ENCODE measurements at regions not wholly inside any gene's neighbourhood (a gene's known extent, or its start where the extent isn't known, plus 50 kb on each side); places are given as distances from the start of the nearest gene placed in this dataset.

DNA sequence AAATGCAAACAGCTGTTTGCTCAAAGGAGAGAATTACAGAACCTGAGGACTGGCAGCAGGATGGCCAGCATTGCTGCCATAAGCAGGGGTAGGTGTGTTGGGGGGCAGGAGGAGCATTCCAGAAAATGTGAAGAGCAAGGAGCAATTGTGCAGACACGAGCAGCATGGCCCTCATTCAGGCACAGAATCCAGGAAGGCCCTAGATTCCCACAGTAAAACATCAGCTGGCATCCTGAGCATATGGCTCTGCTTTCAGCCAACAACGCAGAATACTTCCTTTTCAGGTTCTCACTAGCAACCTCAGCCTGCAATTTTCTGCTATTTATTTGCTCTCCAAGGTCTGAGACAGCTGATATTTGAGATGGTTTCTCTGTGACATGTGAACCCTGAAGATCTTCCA, 243.4 kb upstream of the POU3F2 start:
- no peak overlapping the region for H2BK120ac ChIP-seq (replicated peaks; ENCODE audit: low read depth, low read length)
- H3K36me3 ChIP-seq (ENCODE audit: control insufficient read depth in 2 of 4, insufficient read depth in 4 of 4, low read length in 3 of 4), result no peaks in the 10 kb centered on the region
- no peak overlapping the region for H4K5ac ChIP-seq (ENCODE audit: insufficient read length, low read depth, low read length)
- no peak overlapping the region for H2AK5ac ChIP-seq (ENCODE audit: low read depth, low read length)
- POLR2A ChIA-PET (ENCODE audit: partially characterized antibody), result no interaction called here
- H4K8ac ChIP-seq (ENCODE audit: extremely low read depth, insufficient read depth, low read length), result no peak overlapping the region
- H3K79me2 ChIP-seq (ENCODE audit: control insufficient read depth in 1 of 2, insufficient read depth in 2 of 2, low read length in 2 of 2), result no peaks in the 10 kb centered on the region
- peak overlapping the region; percentile 5; the same call in 1 of the 2 replicates for H2BK15ac ChIP-seq (ENCODE audit: low read length)
- CTCF ChIA-PET (ENCODE audit: partially characterized antibody), result interaction anchor here (1.5 kb wide), 1 partner anchor 183 kb away, joined by 3 read pairs; no protein-coding TSS in a partner anchor
- no peak overlapping the region for H3K4ac ChIP-seq (replicated peaks; ENCODE audit: insufficient read length, low read depth, low read length)
- H3K4me1 ChIP-seq (replicated peaks in 1 of 4; ENCODE audit: control insufficient read depth in 3 of 4, insufficient read depth in 4 of 4, low read length in 3 of 4), result peaks cover 0 to 2% (median 0%) of the 10 kb centered on the region in 4 experiments; a peak in 1 of 7 replicates
- H3K27me3 ChIP-seq (replicated peaks in 1 of 4; ENCODE audit: control insufficient read depth in 3 of 4, extremely low read depth in 1 of 4, insufficient read depth in 3 of 4, low read length in 3 of 4), result no peaks in the 10 kb centered on the region
- H3K79me1 ChIP-seq (ENCODE audit: low read depth, low read length), result no peaks in the 10 kb centered on the region
- H3K23me2 ChIP-seq (ENCODE audit: low read depth, low read length), result no peaks in the 10 kb centered on the region
- 89% methylated on average over 2 of the region's 2 CpGs; no CpG with 5 or more reads in 1 of the 2 experiments for WGBS, 2 experiments (ENCODE audit: extremely low coverage in 1 of 2, insufficient coverage in 1 of 2, insufficient read length in 1 of 2, insufficient replicate concordance in 2 of 2, low coverage in 1 of 2, low lambda C conversion rate in 2 of 2, missing lambda C conversion rate in 1 of 2)
- no peak overlapping the region for H2BK12ac ChIP-seq (ENCODE audit: low read depth, low read length)
- H3K4me3 ChIP-seq (ENCODE audit: extremely low read depth in 1 of 4, insufficient read depth in 2 of 4, low read depth in 3 of 4, low read length in 4 of 4), result no peak overlapping the region
- H3K23ac ChIP-seq (ENCODE audit: insufficient read length), result no peak overlapping the region
- no peak overlapping the region for H3K27ac ChIP-seq (ENCODE audit: low read depth, low read length)
- H3K9me3 ChIP-seq (ENCODE audit: insufficient read depth in 2 of 2, low read depth in 1 of 2, low read length in 1 of 2), result no peaks in the 10 kb centered on the region
- H3K56ac ChIP-seq (replicated peaks; ENCODE audit: insufficient read length, low read depth, low read length), result no peak overlapping the region
- no peaks in the 10 kb centered on the region for H4K20me1 ChIP-seq (replicated peaks in 1 of 2; ENCODE audit: control insufficient read depth in 1 of 2, insufficient read depth in 2 of 2, low read length in 2 of 2)
- H2AFZ ChIP-seq (ENCODE audit: low read length), result no peak overlapping the region
- H2BK20ac ChIP-seq (ENCODE audit: low read length), result no peak overlapping the region
- TF ChIP-seq BRCA1 (IDR thresholded peaks at IDR 0.05; ENCODE audit: low read depth, low read length) (no peak), CEBPB (IDR thresholded peaks at IDR 0.05; ENCODE audit: low read depth, low read length) (no peak)
- H3K14ac ChIP-seq (ENCODE audit: insufficient read length), result no peak overlapping the region
- no peak overlapping the region for H4K91ac ChIP-seq (replicated peaks; ENCODE audit: insufficient read length, low read length)
- no peak overlapping the region for H3K18ac ChIP-seq (ENCODE audit: extremely low read depth, low read length)
- H3K4me2 ChIP-seq (ENCODE audit: insufficient read depth in 1 of 2, low read depth in 2 of 2, low read length in 2 of 2), result no peak overlapping the region
- H3K9ac ChIP-seq (replicated peaks in 1 of 4; ENCODE audit: extremely low read depth in 1 of 4, low read depth in 3 of 4, low read length in 3 of 4), result no peak overlapping the region
- DNase-seq (ENCODE audit: low read depth in 1 of 2, low spot score in 2 of 2) (no peak), FAIRE-seq (no peak)
- no peak overlapping the region for H2BK5ac ChIP-seq (ENCODE audit: low read depth, low read length)
